HG03045 (cell line): ENCODE measurements at regions not wholly inside any gene's neighbourhood (a gene's known extent, or its start where the extent isn't known, plus 50 kb on each side); places are given as distances from the start of the nearest gene placed in this dataset.
A peak's percentile ranks its signal among the peaks of the same experiment; 100 is the strongest.

Experiments
- ATAC-seq: cut with Tn5 transposase; IDR thresholded peaks from one replicate; pipeline ENCODE4 v1.9.1; 2021; ENCODE audit warnings: mild to moderate bottlenecking, moderate library complexity; ENCODE audit not compliant: unreplicated experiment

DNA sequence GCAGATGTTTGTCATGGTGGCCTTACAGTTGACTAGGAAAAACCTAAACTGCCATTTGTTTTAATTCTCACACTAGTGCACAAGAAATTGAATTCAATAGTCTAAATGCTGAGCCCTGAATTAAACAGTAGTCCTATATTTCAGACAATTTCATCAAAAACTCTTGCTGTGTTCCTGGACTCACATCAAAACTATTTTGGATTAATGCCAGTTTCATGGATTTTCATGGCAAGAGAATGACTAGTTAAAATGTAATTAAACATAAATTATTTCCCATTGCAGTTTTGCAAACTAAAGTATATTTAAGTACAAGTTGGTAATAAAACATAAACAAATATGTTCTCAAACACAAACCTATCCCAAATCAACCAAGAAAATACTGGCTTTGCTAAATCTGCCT, 468.0 kb upstream of the PRICKLE1 start:
- ATAC-seq, result no peak

DNA sequence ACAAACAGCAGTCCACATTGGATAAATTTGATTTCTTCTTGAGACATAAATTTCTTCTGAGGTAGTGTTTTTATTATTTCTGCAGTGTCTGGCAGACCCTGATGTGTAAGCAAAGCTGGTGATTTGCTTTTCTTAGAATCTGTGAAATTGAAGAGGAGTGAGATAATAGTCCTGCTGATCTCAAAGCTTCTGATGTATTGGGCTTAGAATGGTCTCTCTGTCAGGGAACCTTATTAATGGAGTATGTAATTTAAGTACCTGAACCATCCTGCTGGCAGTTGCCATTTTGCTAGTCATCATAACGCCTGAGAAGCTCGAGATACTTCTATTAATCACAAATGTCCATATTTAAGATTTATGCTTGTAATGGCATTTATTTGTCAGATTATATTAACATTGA, 464.5 kb upstream of the PRICKLE1 start:
- no peak for ATAC-seq

DNA sequence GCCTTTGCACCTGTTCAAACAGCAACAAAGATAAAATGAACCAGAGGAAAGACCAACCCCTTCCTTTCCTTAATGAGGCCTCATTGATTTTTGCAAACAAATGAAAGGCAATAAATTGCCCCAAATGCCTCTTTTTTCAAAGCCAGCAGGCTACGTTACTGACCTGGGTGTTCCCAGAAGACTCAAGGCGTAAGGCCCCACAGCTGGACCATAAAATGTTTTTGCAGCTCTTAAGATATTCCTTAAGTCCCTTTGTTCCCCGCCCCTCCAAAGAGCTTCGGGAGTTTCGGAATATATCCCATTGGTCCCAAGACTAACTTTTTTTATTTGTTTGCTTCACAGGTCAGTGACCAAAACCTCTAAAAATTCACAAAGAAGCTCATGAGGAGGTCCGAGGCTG, 462.9 kb upstream of the PRICKLE1 start:
- ATAC-seq, result no peak

DNA sequence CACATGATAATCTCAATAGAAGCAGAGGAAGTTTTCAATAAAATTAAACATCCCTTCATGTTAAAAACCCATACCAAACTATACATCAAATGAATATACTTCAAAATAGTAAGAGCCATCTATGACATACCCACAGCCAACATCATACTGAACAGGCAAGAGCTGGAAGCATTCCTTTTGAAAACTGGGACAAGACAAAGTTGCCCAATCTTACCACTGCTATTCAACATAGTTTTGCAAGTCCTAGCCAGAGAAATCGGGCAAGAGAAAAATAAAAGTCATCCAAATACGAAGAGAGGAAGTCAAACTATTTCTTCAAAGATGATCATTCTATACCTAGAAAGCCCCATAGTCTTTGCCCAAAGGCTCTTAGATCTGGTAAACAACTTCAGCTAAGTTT, 454.7 kb upstream of the PRICKLE1 start:
- ATAC-seq, result no peak

DNA sequence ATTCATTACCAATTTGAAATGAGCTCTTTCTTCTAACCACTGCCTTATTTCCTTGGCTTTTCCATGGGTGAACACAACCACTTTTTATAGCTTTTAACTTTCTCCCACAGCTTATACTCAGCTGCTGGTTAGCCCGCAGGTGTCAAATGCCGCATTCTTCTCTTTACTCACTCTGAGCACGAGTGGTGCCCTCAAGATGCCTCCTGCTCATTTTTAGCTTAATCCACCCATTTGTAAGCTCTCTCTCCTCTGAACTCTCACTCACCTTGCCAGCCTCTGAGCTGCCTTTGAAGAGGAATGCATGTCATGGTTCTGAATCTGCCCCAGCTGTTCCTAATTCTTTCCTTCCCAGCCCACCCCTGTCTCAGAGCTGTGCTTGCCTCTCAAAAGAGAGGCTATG, 449.4 kb upstream of the PRICKLE1 start:
- no peak for ATAC-seq

DNA sequence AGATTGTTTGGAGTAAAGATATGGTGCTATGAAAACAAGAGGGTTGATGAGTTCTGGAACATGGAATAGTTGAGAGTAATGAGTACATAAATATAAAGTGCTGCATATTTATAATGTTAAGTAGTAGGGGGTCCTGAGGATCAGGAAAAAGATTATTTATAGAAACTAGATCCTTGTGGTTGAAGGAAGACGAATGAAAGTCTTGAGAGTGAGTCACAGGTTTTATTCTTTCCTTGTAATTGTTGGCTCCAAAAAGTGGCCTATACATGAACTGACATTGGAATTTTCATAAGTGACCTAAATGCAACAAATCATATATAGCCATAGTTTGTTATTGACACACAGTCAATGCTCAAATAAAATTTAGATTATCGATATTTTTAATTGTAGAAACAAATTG, 440.4 kb upstream of the PRICKLE1 start:
- no peak for ATAC-seq

DNA sequence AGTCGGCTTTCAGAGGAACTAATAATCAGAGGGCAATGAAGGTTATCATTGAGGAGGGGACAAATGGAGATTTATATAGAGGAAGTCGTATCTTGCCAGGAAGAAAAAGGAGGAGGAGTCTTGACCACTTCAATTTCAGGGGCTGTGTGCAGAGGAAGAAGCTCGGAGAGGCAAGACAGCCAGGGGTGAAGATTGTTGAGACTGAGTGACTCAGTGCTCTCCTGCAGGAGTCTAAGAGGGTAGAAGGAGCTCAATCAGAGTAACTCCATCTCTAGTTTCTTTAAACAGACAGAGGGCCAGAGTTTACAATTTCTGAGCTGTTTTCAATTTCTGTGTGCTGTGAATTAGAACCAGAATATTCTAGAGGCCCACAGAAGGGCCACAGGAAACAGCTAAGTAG, 439.3 kb upstream of the PRICKLE1 start:
- ATAC-seq, result no peak

DNA sequence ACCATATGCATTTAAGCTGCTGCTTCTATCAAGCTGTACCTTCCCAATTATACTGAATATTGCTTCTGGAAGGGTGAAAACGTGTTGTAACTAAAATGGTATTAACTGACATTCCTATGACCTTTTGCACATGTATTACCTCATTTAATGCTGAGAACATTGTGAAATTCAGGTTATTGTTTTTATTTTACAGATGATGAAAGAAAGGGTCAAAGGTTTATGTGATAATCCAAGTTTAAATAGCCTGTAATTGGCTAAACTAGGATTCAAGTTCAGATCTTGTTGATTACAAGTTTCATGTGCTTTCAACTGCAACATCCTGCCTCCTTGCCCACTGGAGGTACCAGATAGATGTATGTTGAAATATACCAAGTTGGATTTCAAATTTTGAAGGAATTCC, 433.3 kb upstream of the PRICKLE1 start:
- ATAC-seq, result no peak

DNA sequence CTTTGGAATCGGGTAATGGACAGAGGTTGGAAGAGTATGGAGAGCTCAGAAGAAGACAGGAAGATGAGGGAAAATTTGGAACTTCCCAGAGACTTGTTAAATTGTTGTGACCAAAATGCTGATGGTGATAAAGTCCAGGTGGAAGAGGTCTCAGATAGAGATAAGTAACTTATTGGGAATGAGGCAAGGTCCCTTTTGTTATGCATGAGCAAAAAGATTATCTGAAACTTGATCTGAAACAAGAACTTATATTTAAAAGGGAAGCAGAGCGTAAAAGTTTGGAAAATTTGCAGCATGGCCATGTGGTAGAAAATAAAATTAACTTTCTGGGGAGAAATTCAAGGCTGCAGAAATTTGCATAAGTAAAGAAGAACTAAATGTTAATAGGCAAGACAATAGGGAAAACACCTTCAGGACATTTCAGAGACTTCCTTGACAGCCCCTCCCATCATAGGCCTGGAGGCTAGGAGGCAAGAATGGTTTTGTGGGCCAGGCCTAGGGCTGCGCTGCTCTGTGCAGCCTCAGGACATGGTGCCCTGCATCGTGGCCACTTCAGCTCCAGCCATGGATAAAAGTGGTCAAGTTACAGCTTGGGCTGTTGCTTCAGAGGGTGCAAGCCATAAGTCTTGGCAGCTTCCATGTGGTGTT, 425.7 kb upstream of the PRICKLE1 start:
- ATAC-seq, result no peak

DNA sequence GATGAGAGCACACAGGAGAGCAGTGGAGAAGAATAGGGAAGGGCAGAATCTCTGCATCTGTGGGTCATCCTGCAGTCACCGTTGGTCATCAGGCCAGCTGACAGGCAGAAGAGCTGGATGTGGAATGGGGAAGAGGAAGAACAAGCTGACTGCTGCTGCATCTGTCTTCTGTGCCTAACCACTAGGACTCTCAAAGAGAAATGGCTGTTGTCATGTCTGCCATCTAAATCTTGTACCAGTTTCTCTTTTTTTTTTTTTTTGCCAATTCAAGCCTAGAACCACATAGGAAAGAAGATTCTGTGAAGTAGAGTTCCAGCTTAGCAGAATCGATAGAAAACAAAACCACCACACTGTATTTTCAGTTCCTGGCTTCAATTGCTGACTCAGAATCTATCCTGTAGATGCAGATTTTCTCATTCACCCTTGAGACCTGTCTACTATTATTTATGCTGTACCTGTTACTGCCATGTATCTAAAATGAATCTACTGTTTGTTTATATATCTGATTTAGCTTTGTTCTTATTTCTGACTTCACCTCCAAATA, 421.9 kb upstream of the PRICKLE1 start:
- peak; percentile 72 for ATAC-seq

DNA sequence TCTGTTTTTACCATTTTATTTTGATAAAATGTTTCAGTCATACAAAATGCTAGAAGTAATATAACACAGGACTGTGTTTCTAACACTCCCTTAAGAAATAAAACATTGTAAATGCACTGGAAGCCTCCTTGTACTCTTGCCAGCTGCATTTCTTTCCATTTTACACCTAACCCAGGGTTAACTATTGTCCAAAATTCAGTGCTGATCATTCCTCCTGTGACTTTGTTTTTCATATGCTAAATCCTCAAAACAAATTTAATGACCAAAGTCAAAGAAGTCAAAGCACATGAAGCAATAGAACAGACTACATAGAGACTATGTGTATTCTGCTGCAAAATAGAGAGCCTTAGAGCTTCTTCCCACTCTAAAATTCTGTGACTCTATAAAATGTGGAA, 420.3 kb upstream of the PRICKLE1 start:
- ATAC-seq, result no peak

DNA sequence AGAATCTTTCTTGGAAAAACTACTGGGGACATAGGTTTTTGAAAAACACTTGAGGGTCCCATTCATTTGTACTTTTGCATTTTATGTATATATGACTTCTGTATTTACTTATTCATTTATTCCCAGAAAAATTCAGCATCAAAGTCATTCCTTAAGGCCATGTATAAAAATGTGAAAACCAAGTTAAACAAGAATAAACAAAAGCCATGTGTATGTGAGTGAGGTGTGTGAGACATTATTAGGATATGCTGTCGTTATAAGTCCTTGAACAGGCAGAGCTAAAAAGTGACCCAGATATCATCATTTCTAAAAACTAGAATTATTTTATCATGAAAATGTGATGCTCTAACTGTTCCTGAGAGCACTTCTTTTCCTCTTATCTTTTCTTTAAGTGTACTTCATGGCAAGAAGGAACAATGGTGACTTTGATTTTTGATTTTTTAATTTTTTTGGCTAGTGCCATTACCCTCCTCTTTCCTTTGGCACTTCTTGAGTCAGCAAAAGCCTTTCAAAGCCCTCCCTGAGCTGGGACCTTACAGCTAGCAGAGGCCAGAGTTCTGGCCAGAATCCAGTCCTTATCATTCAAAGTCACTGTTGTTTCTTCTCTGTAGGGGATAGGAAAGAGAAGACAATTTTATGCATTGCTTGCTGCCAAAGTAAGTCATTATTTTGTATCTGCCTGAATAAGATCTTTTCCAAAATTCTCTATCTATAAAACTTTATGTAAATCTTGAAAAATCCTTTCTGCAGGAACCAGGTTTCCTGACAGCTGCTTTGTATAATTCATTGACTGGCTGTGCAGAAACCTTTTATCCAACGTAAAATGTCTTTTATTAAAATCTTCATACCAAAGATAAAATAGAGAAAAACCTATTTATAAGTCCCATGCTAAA, 419.7 kb upstream of the PRICKLE1 start:
- no peak for ATAC-seq

DNA sequence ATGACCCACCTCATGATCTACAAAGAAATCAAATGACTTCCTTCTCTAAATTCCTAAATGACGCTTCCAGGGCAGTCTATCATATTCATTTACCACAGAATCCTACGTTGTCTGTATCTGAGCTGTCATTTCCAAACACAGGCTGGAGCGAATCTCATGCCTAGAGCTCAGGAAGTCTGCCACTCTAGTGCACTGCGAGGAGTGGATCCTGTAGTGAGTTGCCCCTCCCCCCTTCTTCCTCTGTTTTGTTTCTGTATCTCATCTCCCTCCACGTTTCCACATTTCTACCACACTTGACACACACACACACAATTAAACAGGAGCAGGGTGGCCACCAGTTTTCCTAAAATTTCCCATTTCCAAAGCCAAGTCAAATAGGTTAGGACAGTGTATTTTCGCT, 415.4 kb upstream of the PRICKLE1 start:
- ATAC-seq, result no peak

DNA sequence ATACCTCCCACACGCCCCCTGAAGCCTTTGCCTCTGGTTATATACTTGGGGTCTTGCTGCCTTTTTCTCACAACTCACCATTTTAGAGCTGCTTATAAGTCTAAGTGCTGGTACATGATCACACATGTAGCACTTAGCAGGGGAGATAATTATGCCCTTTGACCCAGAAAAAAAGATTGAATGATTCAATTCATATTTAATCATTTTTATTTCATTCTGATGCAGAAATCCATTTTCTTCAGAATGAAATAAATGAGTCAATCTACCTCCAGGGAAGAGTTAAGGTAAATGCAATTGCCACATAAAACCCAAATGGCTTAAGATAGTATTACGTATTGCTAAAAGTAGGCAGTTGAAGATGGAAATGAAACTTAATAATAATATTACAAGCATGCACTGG, 414.6 kb upstream of the PRICKLE1 start:
- ATAC-seq, result no peak

DNA sequence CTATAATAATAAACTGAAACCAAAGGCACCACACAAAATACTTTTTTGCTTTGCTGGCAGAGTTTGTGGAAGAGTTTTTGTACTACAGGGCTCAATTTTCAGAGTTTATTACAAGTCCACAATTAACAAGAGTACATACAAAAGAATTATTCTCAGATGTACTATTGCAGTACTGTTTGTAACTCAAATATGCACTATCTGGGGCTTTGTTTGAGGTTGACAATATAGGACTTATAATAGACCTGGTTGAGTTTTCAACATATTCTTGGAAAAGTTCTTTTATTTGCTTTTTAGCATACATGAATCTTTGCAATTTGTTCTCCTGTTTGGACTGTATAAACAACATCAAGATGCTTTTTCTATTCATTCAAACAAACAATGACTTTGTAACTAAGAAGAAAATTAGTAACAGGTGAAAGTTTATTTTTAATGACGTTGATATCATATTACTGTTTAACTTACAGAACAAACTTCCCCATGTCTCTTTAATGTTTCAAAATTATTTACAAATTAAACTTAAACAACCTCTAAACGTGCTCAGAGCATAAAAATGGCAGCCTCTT, 407.4 kb upstream of the PRICKLE1 start:
- no peak for ATAC-seq

DNA sequence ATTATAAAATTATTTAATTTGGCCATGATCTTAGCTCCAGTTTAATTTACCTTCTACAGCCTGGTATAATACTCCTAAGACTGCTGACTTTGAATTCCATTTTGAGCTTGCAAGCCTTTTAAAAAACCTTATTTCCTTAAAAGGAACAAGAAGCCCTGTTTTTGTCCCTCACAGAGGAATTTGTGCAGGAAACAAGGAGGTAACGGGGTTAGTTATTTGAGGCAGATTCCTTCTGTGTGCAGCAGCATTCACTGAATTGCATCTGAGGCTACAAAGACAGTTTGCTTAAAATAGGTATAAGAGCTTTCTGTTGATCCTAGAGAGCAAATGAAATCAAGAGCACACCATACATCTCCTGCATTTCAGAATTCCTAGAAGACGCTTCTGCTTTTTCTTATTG, 403.3 kb upstream of the PRICKLE1 start:
- no peak for ATAC-seq

DNA sequence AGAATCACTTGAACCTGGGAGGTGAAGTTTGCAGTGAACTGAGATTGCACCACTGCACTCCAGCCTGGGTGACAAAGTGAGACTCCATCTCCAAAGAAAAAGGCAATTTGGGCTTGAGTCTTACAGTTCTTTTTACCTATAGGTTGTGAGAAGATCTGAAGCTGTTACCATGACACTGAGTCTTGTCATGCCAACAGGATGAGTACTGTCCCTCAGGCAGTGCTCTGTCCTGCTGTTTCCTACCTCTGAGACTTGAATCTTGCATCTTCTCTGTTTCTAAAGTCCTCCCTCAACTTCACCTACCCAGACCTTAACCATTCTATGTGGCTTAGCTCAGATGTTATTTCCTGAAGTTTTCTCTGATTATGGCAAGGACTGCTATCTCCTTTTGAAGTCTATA, 400.8 kb upstream of the PRICKLE1 start:
- ATAC-seq, result no peak

DNA sequence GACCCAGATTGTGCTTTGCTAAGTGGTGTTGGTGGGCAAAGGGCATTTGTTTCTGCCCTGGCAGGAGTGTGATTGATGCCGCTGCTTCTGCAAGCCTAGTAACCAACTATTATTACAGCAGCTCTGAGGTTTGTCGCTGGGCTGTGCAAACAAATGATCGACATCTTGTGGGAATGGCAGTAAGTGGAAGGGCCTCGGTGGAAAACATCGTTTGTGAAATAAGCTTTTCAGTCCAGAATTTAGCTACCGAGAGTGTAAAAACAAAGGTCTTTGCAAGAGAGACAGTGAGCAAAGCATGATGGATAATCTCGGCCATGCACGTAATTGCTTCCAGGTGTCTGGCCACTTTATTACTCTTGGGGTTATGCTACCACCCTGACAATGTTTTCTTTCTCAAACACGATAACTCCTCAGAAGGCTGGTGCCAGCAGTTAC, 397.7 kb upstream of the PRICKLE1 start:
- no peak for ATAC-seq

DNA sequence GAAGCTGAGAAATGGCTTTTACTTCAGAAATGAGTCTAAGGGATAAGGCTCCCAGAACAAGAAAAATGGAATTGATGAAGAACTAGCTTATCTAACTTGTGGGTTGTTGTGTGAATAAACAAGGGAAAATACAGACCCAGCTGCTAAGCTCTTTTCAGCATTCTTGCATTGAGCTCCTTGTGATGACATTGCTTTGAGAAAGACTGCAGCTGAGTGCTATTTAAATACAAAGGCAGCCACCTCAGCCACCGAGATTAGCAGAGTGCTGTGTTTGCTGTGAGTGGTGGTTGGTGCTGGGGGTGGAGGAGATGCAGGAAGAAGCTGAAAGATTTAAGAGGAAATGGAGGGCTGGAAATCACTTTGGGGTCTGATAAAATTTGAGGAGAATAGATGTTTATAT, 396.0 kb upstream of the PRICKLE1 start:
- no peak for ATAC-seq

DNA sequence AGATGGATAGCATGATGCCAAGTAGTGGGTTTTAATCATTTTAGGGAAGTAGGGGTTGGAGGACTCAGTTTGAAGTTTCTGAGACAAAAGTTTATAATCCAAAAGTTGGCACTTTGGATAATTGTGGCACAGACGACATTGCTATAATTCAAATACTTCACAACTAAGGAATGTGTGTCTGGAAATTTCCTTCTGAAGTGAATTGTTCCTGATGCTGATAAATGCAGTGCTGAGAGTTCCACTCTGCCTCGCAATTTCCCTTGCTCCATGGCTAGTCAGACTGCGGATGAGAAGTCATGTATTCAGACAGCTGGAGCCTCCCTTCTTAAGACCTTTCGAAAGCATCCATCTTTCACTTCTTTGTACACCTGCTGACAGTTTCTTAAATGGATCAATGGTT, 393.3 kb upstream of the PRICKLE1 start:
- no peak for ATAC-seq

DNA sequence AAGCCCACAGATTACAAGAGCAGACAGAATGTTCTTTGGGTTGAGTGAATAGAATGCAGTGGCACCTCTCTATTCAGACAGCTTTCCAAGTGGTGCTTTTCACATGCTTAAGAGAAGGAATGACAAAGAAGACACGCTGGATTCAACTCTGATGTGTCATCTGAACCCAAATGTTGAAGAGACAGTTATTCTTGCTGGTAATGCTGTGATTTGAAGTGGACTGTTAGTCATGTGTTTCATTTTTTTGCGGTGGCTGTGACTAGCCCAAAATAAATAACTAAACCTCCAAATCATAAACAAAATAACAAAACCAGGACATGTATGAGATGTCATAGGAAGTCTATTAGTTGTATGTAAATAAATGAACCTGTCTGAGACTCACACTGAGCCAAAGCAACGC, 391.8 kb upstream of the PRICKLE1 start:
- ATAC-seq, result no peak

DNA sequence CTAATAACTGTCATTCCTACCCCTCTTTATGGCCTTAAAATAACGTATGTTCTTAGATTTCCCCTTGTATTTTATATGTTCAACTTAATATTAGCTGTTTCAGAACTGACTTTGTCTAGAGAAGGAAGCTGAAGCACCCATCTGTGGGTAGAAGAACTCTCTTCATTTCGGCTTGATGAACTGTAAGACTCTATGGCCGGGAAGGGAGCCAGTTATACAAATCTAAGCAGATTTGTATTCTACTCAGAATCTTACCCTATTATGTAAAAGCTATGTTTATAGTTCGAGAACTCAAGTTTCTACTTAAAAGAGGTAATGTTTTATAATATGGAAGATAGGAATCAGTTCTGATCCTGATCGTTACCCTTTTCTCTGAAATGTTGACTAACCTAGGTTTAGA, 390.9 kb upstream of the PRICKLE1 start:
- ATAC-seq, result no peak
